CD14-positive monocyte (primary cell): ENCODE measurements at regions not wholly inside any gene's neighbourhood (a gene's known extent, or its start where the extent isn't known, plus 50 kb on each side); places are given as distances from the start of the nearest gene placed in this dataset.
A peak's percentile ranks its signal among the peaks of the same experiment; 100 is the strongest.

ENCODE experiments used
- DNase-seq, 3 donors: peaks; one replicate each; pipeline ENCODE4 v3.0.0-alpha.2; 2011 to 2022
- H2AFZ ChIP-seq: 2 replicates; pipeline ENCODE4 v1.6.0; 2012; ENCODE audit warnings: mild to moderate bottlenecking, low read depth, low read length, inconsistent platforms; ENCODE audit not compliant: insufficient read depth, poor library complexity, severe bottlenecking
- H3K27ac ChIP-seq, 2 donors: 1 replicate in 1 of 2; 2 replicates in 1 of 2; pipeline ENCODE4 v1.5.1; 2012 to 2013; ENCODE audit warnings: low read length in 2 of 2, control low read depth in 1 of 2, inconsistent platforms in 1 of 2, low read depth in 1 of 2, mild to moderate bottlenecking in 1 of 2
- H3K27me3 ChIP-seq, 2 donors: one replicate each; pipeline versions ENCODE4 v1.6.0 to v1.6.1; 2011 to 2013; ENCODE audit warnings: low read length in 2 of 2; ENCODE audit not compliant: control insufficient read depth in 2 of 2, insufficient read depth in 2 of 2
- H3K36me3 ChIP-seq, 2 donors: replicated peaks in 1 of 2; 1 replicate in 1 of 2; 2 replicates in 1 of 2; pipeline versions ENCODE4 v1.5.1 to v1.6.1; 2012 to 2013; ENCODE audit warnings: low read length in 2 of 2, control low read depth in 1 of 2, inconsistent platforms in 1 of 2, mild to moderate bottlenecking in 1 of 2; ENCODE audit not compliant: insufficient read depth in 2 of 2, control insufficient read depth in 1 of 2
- H3K4me1 ChIP-seq, 2 donors: 1 replicate in 1 of 2; 2 replicates in 1 of 2; pipeline versions ENCODE4 v1.5.1 to v1.6.1; 2012 to 2013; ENCODE audit warnings: low read length in 2 of 2, control low read depth in 1 of 2, inconsistent platforms in 1 of 2, mild to moderate bottlenecking in 1 of 2, moderate library complexity in 1 of 2; ENCODE audit not compliant: insufficient read depth in 2 of 2, control insufficient read depth in 1 of 2
- H3K4me2 ChIP-seq: replicated peaks from 2 replicates; pipeline ENCODE3; 2012; ENCODE audit warnings: low read length, moderate library complexity, mild to moderate bottlenecking; ENCODE audit not compliant: poor library complexity, severe bottlenecking; ENCODE audit errors: extremely low read depth
- H3K4me3 ChIP-seq, 3 experiments: fragments of 200-600 bp in 1 of 3; sonication (generic) in 1 of 3; replicated peaks in 1 of 3; 1 replicate in 2 of 3; 2 replicates in 1 of 3; pipeline ENCODE4 v1.5.1; 2011 to 2013; ENCODE audit warnings: low read length in 3 of 3, mild to moderate bottlenecking in 3 of 3, control low read depth in 2 of 3, low read depth in 2 of 3, inconsistent platforms in 1 of 3, moderate library complexity in 1 of 3
- H3K79me2 ChIP-seq: 2 replicates; pipeline ENCODE4 v1.6.0; 2012; ENCODE audit warnings: mild to moderate bottlenecking, control low read depth, inconsistent platforms, low read length, moderate library complexity; ENCODE audit not compliant: insufficient read depth
- H3K9ac ChIP-seq: 2 replicates; pipeline ENCODE4 v1.6.0; 2017; ENCODE audit warnings: low read length, mild to moderate bottlenecking; ENCODE audit not compliant: insufficient read depth, poor library complexity, severe bottlenecking
- H3K9me3 ChIP-seq, 2 donors: replicated peaks in 1 of 2; 1 replicate in 1 of 2; 2 replicates in 1 of 2; pipeline versions ENCODE4 v1.5.1 to v1.6.1; 2012 to 2013; ENCODE audit warnings: low read length in 2 of 2, control low read depth in 1 of 2; ENCODE audit not compliant: control insufficient read depth in 1 of 2, insufficient read depth in 1 of 2
- H4K20me1 ChIP-seq: 2 replicates; pipeline ENCODE4 v1.6.0; 2012; ENCODE audit warnings: mild to moderate bottlenecking, low read length, control low read depth, moderate library complexity; ENCODE audit not compliant: insufficient read depth
- H3K27ac Mint-ChIP-seq, 7 donors: one replicate each; pipeline ENCODE4 v1.8.0; 2020; ENCODE audit warnings: mild to moderate bottlenecking in 7 of 7, mixed read lengths in 7 of 7, moderate library complexity in 6 of 7, inconsistent platforms in 2 of 7
- H3K27me3 Mint-ChIP-seq, 3 donors: one replicate each; pipeline ENCODE4 v1.8.0; 2021 to 2022; ENCODE audit warnings: low read depth in 3 of 3, mild to moderate bottlenecking in 3 of 3, mixed read lengths in 3 of 3, moderate library complexity in 3 of 3, inconsistent platforms in 1 of 3
- H3K36me3 Mint-ChIP-seq, 2 donors: one replicate each; pipeline ENCODE4 v1.8.0; 2020; ENCODE audit warnings: mixed read lengths in 2 of 2, inconsistent platforms in 1 of 2, mild to moderate bottlenecking in 1 of 2
- H3K4me1 Mint-ChIP-seq: one replicate; pipeline ENCODE4 v1.8.0; 2020; ENCODE audit warnings: mild to moderate bottlenecking, mixed read lengths
- H3K4me3 Mint-ChIP-seq, 2 donors: one replicate each; pipeline ENCODE4 v1.8.0; 2020; ENCODE audit warnings: mild to moderate bottlenecking in 2 of 2, mixed read lengths in 2 of 2, moderate library complexity in 1 of 2
- H3K9me3 Mint-ChIP-seq, 7 donors: one replicate each; pipeline ENCODE4 v1.8.0; 2020 to 2022; ENCODE audit warnings: mixed read lengths in 7 of 7, mild to moderate bottlenecking in 6 of 7, moderate library complexity in 6 of 7, inconsistent platforms in 2 of 7
- WGBS: methylation state at CpG from one replicate; pipeline ENCODE4 v1.1.5; 2013; ENCODE audit warnings: missing lambda C conversion rate; ENCODE audit not compliant: insufficient coverage; 5-methylcytosine and 5-hydroxymethylcytosine counted together
- intact Hi-C, 2 donors: fragments of 100-400 bp; cut with micrococcal nuclease; formaldehyde crosslinking; loops; one replicate each; pipeline versions ENCODE4 v1.15.0 to v1.15.1; 2023
- TF ChIP-seq, protein P1 (sequence below): fragments of 200-600 bp; IDR thresholded peaks from one replicate; pipeline ENCODE4 v1.8.0; 2022; ENCODE audit warnings: antibody characterized with exemption, mild to moderate bottlenecking

DNA sequence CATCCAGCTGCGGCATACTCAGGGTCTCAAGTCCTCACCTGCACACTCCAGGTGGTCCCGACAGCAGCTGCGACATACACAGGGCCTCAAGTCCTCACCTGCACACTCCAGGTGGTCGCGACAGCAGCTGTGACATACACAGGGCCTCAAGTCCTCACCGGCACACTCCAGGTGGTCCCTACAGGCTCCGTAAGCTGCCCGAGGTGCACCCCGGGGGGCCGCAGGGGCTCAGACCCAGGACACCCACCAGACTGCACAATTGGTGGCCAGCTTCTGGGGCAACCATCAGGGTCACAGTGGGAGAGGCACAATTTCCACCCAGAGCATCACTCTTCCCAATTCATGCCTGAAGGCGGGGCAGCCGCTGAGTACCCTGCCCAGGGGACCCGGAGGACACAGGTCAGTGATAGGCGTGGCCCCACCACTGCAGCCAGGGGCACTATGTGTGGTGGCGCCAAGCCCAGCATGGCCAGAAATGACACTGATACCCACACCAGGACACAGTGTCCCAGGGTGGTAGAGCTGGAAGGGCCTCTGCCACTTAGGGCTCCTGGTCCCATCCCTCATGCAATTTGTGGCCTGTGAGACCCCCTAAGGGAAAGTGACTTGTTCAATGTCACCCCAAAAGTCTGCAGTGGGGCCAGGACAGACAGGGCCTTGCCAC lies 57.5 kb upstream of the ZNF469 start:
- no peak overlapping the region for H3K4me2 ChIP-seq
- H2AFZ ChIP-seq = no peak overlapping the region
- H3K79me2 ChIP-seq = no peaks in the 10 kb centered on the region
- TF ChIP-seq, protein P1, sequence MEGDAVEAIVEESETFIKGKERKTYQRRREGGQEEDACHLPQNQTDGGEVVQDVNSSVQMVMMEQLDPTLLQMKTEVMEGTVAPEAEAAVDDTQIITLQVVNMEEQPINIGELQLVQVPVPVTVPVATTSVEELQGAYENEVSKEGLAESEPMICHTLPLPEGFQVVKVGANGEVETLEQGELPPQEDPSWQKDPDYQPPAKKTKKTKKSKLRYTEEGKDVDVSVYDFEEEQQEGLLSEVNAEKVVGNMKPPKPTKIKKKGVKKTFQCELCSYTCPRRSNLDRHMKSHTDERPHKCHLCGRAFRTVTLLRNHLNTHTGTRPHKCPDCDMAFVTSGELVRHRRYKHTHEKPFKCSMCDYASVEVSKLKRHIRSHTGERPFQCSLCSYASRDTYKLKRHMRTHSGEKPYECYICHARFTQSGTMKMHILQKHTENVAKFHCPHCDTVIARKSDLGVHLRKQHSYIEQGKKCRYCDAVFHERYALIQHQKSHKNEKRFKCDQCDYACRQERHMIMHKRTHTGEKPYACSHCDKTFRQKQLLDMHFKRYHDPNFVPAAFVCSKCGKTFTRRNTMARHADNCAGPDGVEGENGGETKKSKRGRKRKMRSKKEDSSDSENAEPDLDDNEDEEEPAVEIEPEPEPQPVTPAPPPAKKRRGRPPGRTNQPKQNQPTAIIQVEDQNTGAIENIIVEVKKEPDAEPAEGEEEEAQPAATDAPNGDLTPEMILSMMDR = no peak
- intact Hi-C loops = no loop called here
- peaks cover 0 to 11% of the 10 kb centered on the region in 2 donors for H3K9me3 ChIP-seq
- no peak overlapping the region for H3K4me3 Mint-ChIP-seq
- H3K4me3 ChIP-seq = no peak overlapping the region
- DNase-seq = no peak
- H3K4me1 Mint-ChIP-seq = no peaks in the 10 kb centered on the region
- H3K27me3 ChIP-seq = no peaks in the 10 kb centered on the region
- no peaks in the 10 kb centered on the region for H3K36me3 ChIP-seq
- H3K36me3 Mint-ChIP-seq = no peaks in the 10 kb centered on the region
- no peak overlapping the region for H3K27ac Mint-ChIP-seq
- no peaks in the 10 kb centered on the region for H4K20me1 ChIP-seq
- H3K4me1 ChIP-seq = no peaks in the 10 kb centered on the region
- H3K9me3 Mint-ChIP-seq = peaks cover 0 to 16% (median 5%) of the 10 kb centered on the region in 7 donors
- H3K27ac ChIP-seq = no peak overlapping the region
- 87% methylated on average over 9 of the region's 15 CpGs for WGBS
- H3K9ac ChIP-seq = no peak overlapping the region
- peaks cover 0 to 2% (median 1%) of the 10 kb centered on the region in 3 donors for H3K27me3 Mint-ChIP-seq

DNA sequence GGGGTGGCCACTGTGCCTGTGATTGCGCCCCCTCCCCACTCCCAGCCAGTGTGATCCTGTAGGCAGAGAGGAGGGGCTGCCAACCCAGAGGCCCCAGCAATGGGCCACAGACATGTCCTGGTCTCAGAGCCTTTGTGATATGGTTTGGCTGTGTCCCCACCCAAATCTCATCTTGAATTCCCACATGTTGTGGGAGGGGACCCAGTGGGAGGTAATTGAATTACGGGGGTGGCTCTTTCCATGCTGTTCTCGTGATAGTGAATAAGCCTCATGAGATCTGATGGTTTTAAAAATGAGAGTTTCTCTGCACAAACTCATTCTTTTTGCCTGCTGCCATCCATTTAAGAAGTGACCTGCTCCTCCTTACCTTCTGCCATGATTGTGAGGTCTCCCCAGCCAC lies 56.8 kb upstream of the ZNF469 start:
- Histone ChIP-seq H3K4me3 (no peak overlapping the region), H4K20me1 (no peaks in the 10 kb centered on the region), H3K4me2 (no peak overlapping the region), H3K9me3 (peaks cover 0 to 11% of the 10 kb centered on the region in 2 donors), H2AFZ (no peak overlapping the region), H3K9ac (no peak overlapping the region), H3K4me1 (no peaks in the 10 kb centered on the region), H3K27me3 (no peaks in the 10 kb centered on the region), H3K27ac (no peak overlapping the region), H3K79me2 (no peaks in the 10 kb centered on the region), H3K36me3 (no peaks in the 10 kb centered on the region)
- Mint-ChIP-seq H3K9me3 (peaks cover 0 to 16% (median 4%) of the 10 kb centered on the region in 7 donors), H3K36me3 (no peaks in the 10 kb centered on the region), H3K4me3 (no peak overlapping the region), H3K27ac (peak overlapping the region in 1 of 7 donors; percentile 34), H3K27me3 (peaks cover 0 to 2% (median 1%) of the 10 kb centered on the region in 3 donors), H3K4me1 (no peaks in the 10 kb centered on the region)
- TF ChIP-seq, protein P1 = no peak
- no peak for DNase-seq
- intact Hi-C loops = no loop called here
- WGBS = no CpG with 5 or more reads among the region's 3 CpGs
